Small intestine (tissue), 7 donors: ENCODE measurements at regions not wholly inside any gene's neighbourhood (a gene's known extent, or its start where the extent isn't known, plus 50 kb on each side); places are given as distances from the start of the nearest gene placed in this dataset.

ENCODE experiments used
- DNase-seq, 2 donors: peaks; one replicate each; pipeline versions ENCODE4 v3.0.0 to v3.0.0-alpha.2; 2013
- FAIRE-seq: peaks from 2 replicates; lab custom pipeline; 2012; peaks lifted over from hg19 to GRCh38; lab: Jason Lieb, UNC
- H3K27ac ChIP-seq, 3 donors: one replicate each; pipeline ENCODE4 v1.5.1; 2013; ENCODE audit warnings: low read length in 2 of 3, mild to moderate bottlenecking in 2 of 3, control low read depth in 1 of 3, inconsistent platforms in 1 of 3, low read depth in 1 of 3, moderate library complexity in 1 of 3
- H3K27me3 ChIP-seq, 3 donors: one replicate each; pipeline ENCODE4 v1.6.1; 2013; ENCODE audit warnings: low read length in 3 of 3, inconsistent platforms in 1 of 3; ENCODE audit not compliant: control insufficient read depth in 3 of 3, insufficient read depth in 3 of 3
- H3K36me3 ChIP-seq, 3 donors: one replicate each; pipeline ENCODE4 v1.6.1; 2013; ENCODE audit warnings: low read length in 3 of 3, inconsistent platforms in 1 of 3, low read depth in 1 of 3, mild to moderate bottlenecking in 1 of 3, moderate library complexity in 1 of 3; ENCODE audit not compliant: control insufficient read depth in 3 of 3, insufficient read depth in 2 of 3
- H3K4me1 ChIP-seq, 3 donors: one replicate each; pipeline ENCODE4 v1.6.1; 2013; ENCODE audit warnings: low read length in 2 of 3, inconsistent platforms in 1 of 3, low read depth in 1 of 3, mild to moderate bottlenecking in 1 of 3, moderate library complexity in 1 of 3; ENCODE audit not compliant: control insufficient read depth in 3 of 3, insufficient read depth in 2 of 3
- H3K4me3 ChIP-seq, 3 donors: one replicate each; pipeline ENCODE4 v1.5.1; 2013; ENCODE audit warnings: low read length in 3 of 3, control low read depth in 1 of 3, inconsistent platforms in 1 of 3, low read depth in 1 of 3, mild to moderate bottlenecking in 1 of 3, moderate library complexity in 1 of 3
- H3K9me3 ChIP-seq, 2 donors: one replicate each; pipeline ENCODE4 v1.6.1; 2013; ENCODE audit warnings: low read depth in 1 of 2, low read length in 1 of 2; ENCODE audit not compliant: control insufficient read depth in 2 of 2, insufficient read depth in 1 of 2
- WGBS, 3 donors: extraction: QIAGEN DNeasy Blood & Tissue Kit; methylation state at CpG; one replicate each; pipeline ENCODE4 v1.1.7; 2013; 5-methylcytosine and 5-hydroxymethylcytosine counted together
- donor health status: healthy with polysubstance abuse.
- donor health status: control.
- donor health status: control.
- donor health status: Bipolar disorder and iron deficiency.
- donor health status: healthy.

DNA sequence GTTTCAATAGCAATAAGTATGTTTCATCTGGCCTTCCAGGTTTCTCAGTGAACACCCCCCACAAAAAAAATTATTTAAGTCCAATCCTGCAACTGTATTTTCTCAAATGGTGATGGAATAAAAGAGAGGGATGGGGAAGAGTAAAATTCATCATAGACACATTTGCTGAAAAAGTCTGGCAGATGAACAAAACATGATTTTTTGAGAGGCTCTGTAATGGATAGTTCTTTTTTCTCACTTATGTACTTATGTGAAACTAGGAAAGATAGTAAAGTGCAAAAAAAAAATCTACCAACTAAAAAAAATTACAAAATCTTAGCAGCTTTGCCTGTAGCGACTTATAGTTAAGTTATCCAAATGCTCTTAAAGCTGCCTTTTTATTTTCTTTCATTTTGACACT lies 412.4 kb downstream of the FOXG1 start:
- DNase-seq (no peak), FAIRE-seq (no peak)
- no peak overlapping the region for H3K4me3 ChIP-seq
- no peaks in the 10 kb centered on the region for H3K36me3 ChIP-seq
- WGBS, 3 donors = 64 to 91% (median 74%) methylated on average over 1 of the region's 1 CpG
- no peaks in the 10 kb centered on the region for H3K27me3 ChIP-seq
- no peaks in the 10 kb centered on the region for H3K4me1 ChIP-seq
- peaks cover 0 to 2% of the 10 kb centered on the region in 2 donors for H3K9me3 ChIP-seq
- no peak overlapping the region for H3K27ac ChIP-seq

DNA sequence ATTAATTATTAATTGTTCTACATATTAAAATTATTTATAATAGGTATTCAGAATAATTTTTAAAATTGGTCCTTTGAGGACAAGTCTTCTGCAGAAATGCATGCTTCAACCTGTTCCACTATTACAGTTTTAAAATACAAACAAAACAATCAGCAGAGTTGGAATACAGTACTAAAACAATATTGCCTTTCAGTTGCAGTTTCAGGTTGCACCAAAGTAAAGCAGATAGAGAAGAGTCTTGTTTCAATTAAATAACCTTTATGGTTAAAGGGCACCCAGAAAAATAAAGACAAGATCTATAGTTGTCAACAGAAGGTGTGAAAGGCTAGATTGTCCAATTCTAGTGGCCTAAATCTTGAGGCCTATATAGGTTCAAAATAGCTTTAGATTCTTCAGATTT lies 424.5 kb downstream of the FOXG1 start:
- DNase-seq (no peak), FAIRE-seq (no peak)
- Histone ChIP-seq H3K4me3 (no peak overlapping the region), H3K36me3 (no peaks in the 10 kb centered on the region), H3K27me3 (peaks cover 0 to 2% (median 0%) of the 10 kb centered on the region in 3 donors), H3K9me3 (peaks cover 0 to 2% of the 10 kb centered on the region in 2 donors), H3K27ac (no peak overlapping the region), H3K4me1 (no peaks in the 10 kb centered on the region)

DNA sequence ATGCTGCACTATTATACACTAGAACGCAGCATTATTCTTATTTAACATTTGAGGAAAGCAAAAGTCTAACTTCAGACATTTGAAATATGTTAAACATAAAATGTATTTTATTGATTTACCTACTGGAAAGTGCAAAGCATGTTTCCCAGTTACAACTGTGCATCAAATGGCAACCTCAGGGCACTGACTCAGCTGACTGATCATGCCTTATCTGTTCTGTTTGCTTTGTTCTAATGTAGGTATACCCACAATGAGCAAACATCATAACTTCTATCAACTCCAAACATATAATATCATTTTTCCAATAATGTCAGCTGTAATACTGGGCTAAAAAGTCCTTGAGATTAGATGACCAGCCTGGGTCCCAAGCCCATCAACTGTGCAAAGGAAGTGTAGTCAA lies 431.0 kb downstream of the FOXG1 start:
- Histone ChIP-seq H3K27ac (no peak overlapping the region), H3K4me1 (no peaks in the 10 kb centered on the region), H3K36me3 (no peaks in the 10 kb centered on the region), H3K27me3 (no peaks in the 10 kb centered on the region), H3K9me3 (no peaks in the 10 kb centered on the region), H3K4me3 (no peak overlapping the region)
- FAIRE-seq (no peak), DNase-seq (peak in 1 of 2 donors; percentile 5)
- WGBS, 3 donors = 60 to 78% (median 71%) methylated on average over 1 of the region's 1 CpG

DNA sequence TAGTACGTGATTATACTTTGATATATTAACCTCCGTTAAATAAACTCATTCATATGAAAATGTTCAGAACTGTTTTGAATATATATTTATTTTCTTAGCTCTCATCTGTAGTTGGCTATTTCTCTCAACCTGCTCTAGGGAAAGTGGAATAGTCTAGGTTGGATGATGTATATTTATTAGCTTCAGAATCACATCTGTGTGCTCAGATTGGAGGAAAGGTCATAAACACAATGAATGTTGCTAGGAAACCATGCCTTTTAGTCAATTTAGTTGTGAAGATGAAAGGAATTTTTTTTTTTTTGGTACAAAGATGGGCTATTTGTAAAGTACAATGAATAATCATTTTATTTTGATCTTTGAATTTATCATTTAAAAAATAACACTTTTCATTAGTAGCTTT lies 439.1 kb downstream of the FOXG1 start:
- H3K4me1 ChIP-seq = no peaks in the 10 kb centered on the region
- no peaks in the 10 kb centered on the region for H3K36me3 ChIP-seq
- no peak for FAIRE-seq
- H3K9me3 ChIP-seq = no peaks in the 10 kb centered on the region
- H3K4me3 ChIP-seq = no peak overlapping the region
- DNase-seq = no peak
- H3K27ac ChIP-seq = no peak overlapping the region
- no peaks in the 10 kb centered on the region for H3K27me3 ChIP-seq
- 82 to 84% (median 83%) methylated on average over 2 of the region's 2 CpGs for WGBS, 3 donors

DNA sequence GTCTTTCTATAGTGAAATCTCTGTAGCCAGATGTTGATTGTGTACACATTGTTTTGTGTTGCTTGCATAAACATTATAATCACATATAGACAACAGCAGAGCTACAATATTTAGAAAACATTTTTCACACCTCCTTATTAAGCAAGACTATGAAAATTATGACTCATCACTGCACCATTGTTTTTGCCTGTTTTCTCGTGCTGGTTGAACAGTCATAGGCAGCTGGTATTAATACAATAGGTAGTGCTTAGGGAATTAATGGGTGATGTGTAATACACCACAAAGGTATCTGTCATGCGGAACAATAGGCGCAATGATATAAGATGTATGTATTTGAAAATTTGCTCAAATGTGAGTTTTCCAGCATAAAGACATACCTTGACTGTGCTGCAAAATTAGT lies 449.3 kb downstream of the FOXG1 start:
- H3K27me3 ChIP-seq = no peaks in the 10 kb centered on the region
- FAIRE-seq = no peak
- no peak overlapping the region for H3K4me3 ChIP-seq
- H3K4me1 ChIP-seq = no peaks in the 10 kb centered on the region
- no peak for DNase-seq
- 71 to 85% (median 76%) methylated on average over 3 of the region's 3 CpGs for WGBS, 3 donors
- no peaks in the 10 kb centered on the region for H3K36me3 ChIP-seq
- no peak overlapping the region for H3K27ac ChIP-seq
- no peaks in the 10 kb centered on the region for H3K9me3 ChIP-seq

DNA sequence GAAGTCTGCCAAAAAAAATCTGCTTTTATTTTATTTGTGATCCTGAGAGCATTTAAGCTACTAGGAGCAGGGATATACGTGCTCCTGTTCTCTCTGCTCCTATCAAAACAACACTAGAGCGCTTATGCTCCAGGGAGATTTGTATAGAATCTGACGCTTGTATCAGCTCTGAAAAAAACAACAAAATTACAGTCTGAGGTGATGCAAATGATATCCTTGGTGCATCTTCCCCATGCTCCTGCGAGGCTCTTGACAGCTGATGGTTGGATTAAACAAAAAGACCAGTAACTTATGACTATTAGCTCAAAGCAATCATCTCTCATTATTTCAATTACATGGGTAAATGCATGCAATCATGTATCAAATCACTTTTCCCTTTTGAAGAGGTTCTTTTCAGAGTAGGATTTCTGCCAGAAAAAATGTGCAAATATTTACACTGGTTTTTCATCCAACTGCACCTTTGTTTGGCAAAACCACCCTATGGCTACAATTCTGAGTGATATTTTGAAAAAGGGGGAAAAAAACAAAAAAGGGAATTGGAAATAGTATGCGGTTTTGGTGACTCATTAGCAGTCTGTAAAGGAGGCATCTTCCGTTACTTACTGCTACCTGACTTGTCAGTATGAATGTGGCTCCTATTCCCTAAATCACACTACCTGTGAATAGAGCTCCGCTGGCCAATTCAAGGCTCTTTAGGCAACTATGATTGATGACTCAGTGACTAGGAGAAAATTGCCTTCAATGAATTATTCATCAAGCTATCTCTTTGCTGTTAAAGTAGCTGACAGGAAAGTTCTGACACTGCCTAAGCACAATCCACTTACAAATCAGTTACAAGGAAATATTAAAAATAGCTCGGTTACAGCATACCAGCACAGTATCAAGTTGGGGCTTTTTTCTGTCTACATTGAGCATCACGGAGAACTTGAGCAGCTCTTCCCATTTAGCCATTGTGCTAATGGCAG lies 450.0 kb downstream of the FOXG1 start:
- FAIRE-seq = no peak
- H3K9me3 ChIP-seq = no peaks in the 10 kb centered on the region
- no peak overlapping the region for H3K4me3 ChIP-seq
- 55 to 67% (median 57%) methylated on average over 9 of the region's 9 CpGs for WGBS, 3 donors
- no peaks in the 10 kb centered on the region for H3K36me3 ChIP-seq
- H3K4me1 ChIP-seq = no peaks in the 10 kb centered on the region
- H3K27me3 ChIP-seq = no peaks in the 10 kb centered on the region
- no peak overlapping the region for H3K27ac ChIP-seq
- no peak for DNase-seq

DNA sequence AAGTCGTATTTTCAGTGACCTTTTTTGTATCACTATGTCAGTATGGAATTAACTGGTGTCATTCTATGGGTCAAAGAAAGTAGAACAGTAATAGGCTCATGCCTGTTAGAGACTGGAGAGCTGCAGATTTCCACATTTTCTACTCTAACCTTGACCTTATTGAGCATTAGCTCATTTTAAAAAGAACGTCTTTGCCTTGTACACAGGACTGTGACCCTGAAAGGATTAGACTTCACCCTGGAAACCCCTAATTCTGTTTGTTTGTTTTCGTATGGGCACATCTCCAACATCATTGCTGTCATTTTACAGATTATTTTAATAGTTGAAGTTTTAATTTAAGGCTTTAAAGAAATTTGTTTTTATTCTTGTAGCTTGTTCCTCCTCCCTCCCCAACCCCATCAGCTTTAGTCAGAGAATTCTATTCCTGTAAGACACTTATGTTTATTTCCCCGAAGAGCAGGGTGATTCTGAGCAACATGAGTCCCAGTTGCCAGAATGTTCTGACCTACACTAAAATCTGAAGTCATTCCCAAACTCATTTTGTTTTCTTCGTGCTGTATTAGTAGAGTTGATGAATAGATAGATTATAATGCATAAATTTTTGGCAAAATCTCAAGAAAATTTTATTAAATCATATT lies 451.3 kb downstream of the FOXG1 start:
- Histone ChIP-seq H3K9me3 (no peaks in the 10 kb centered on the region), H3K36me3 (no peaks in the 10 kb centered on the region), H3K4me3 (no peak overlapping the region), H3K27ac (no peak overlapping the region), H3K27me3 (no peaks in the 10 kb centered on the region), H3K4me1 (no peaks in the 10 kb centered on the region)
- WGBS, 3 donors = 44 to 49% (median 49%) methylated on average over 5 of the region's 5 CpGs
- FAIRE-seq (no peak), DNase-seq (no peak)

DNA sequence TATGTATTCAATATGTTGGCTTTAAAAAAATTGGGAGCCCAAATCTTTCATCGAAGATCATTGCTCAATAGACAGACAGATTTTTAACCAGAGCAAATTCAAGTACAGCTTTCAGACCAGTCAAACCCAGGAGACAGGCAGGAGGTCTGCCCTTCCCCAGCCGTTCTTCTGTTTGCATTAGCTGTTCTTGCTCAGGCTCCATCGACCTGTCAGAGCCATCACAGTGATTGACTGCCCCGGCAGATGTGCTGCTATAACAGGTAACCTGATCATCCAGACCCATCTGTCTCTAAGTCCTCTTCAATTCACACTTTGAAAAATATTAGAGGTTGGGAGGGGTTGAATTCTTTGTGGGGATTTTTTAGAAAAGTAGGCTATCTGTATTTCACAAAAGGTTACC lies 453.5 kb downstream of the FOXG1 start:
- no peaks in the 10 kb centered on the region for H3K9me3 ChIP-seq
- H3K4me1 ChIP-seq = no peaks in the 10 kb centered on the region
- H3K27me3 ChIP-seq = peaks cover 0 to 2% (median 0%) of the 10 kb centered on the region in 3 donors
- WGBS, 3 donors = 31 to 47% (median 31%) methylated on average over 4 of the region's 4 CpGs
- FAIRE-seq (no peak), DNase-seq (no peak)
- H3K27ac ChIP-seq = no peak overlapping the region
- H3K36me3 ChIP-seq = no peaks in the 10 kb centered on the region
- H3K4me3 ChIP-seq = no peak overlapping the region
